Transverse colon (tissue), 4 donors: ENCODE measurements at regions not wholly inside any gene's neighbourhood (a gene's known extent, or its start where the extent isn't known, plus 50 kb on each side); places are given as distances from the start of the nearest gene placed in this dataset.

Experiments
- CTCF ChIP-seq, 5 experiments: fragments of 200-600 bp in 3 of 5; fragments of 450-650 bp in 2 of 5; sonication (generic) in 3 of 5; IDR thresholded peaks; 1 replicate in 2 of 5; 2 replicates in 3 of 5; pipeline ENCODE4 v1.5.1; 2016 to 2017; ENCODE audit warnings: antibody characterized with exemption in 5 of 5, inconsistent platforms in 3 of 5, mild to moderate bottlenecking in 2 of 5, moderate library complexity in 1 of 5
- EP300 ChIP-seq: sonication (generic); formaldehyde crosslinking; IDR thresholded peaks from one replicate; pipeline ENCODE4 v1.6.1; 2017; ENCODE audit warnings: antibody characterized with exemption, low read depth
- POLR2A ChIP-seq: fragments of 450-650 bp; IDR thresholded peaks from one replicate; pipeline ENCODE4 v1.6.1; 2016; ENCODE audit warnings: antibody characterized with exemption, mild to moderate bottlenecking, moderate library complexity
- POLR2AphosphoS5 ChIP-seq, 3 donors: sonication (generic); formaldehyde crosslinking; IDR thresholded peaks; one replicate each; pipeline ENCODE4 v1.6.1; 2016; ENCODE audit warnings: antibody characterized with exemption in 3 of 3

GRCh38 chr3:104070906-104071305 is 1295.8 kb upstream of the ALCAM start:
- TF ChIP-seq CTCF (IDR thresholded peaks at IDR 0.05) = no peak
- no peak for TF ChIP-seq POLR2A
- TF ChIP-seq POLR2AphosphoS5 (IDR thresholded peaks at IDR 0.05) = no peak
- no peak for TF ChIP-seq EP300
